MM.1S (cell line): ENCODE measurements at regions not wholly inside any gene's neighbourhood (a gene's known extent, or its start where the extent isn't known, plus 50 kb on each side); places are given as distances from the start of the nearest gene placed in this dataset.

Experiments
- DNase-seq: peaks from one replicate; pipeline ENCODE4 v3.0.0-alpha.2; 2015
- H2AFZ ChIP-seq: fragments of 300-600 bp; sonication (generic); 2 replicates; pipeline ENCODE4 v1.6.0; 2016; ENCODE audit warnings: antibody characterized with exemption, low read length
- H3F3A ChIP-seq: fragments of 300-600 bp; sonication (generic); 2 replicates; pipeline ENCODE4 v1.6.1; 2016; ENCODE audit warnings: mild to moderate bottlenecking, antibody characterized with exemption, low read length, moderate library complexity, mixed read lengths; ENCODE audit not compliant: insufficient read depth
- H3K27ac ChIP-seq: fragments of 300-600 bp; sonication (generic); 2 replicates; pipeline ENCODE4 v1.5.1; 2016; ENCODE audit warnings: mild to moderate bottlenecking, low read length
- H3K27me3 ChIP-seq: fragments of 300-600 bp; sonication (generic); replicated peaks from 2 replicates; pipeline ENCODE4 v1.6.0; 2016; ENCODE audit warnings: low read length; ENCODE audit not compliant: insufficient read depth
- H3K36me3 ChIP-seq: fragments of 300-600 bp; sonication (generic); replicated peaks from 2 replicates; pipeline ENCODE4 v1.6.1; 2016; ENCODE audit warnings: mild to moderate bottlenecking, low read length, mixed read lengths; ENCODE audit not compliant: insufficient read depth
- H3K4me1 ChIP-seq: fragments of 300-600 bp; sonication (generic); 2 replicates; pipeline ENCODE4 v1.6.1; 2016; ENCODE audit warnings: low read length, mixed read lengths
- H3K4me2 ChIP-seq: fragments of 300-600 bp; sonication (generic); 2 replicates; pipeline ENCODE4 v1.6.0; 2016; ENCODE audit warnings: low read depth, low read length
- H3K4me3 ChIP-seq: fragments of 300-600 bp; sonication (generic); 2 replicates; pipeline ENCODE4 v1.5.1; 2016; ENCODE audit warnings: low read length, mixed read lengths
- H3K79me2 ChIP-seq: fragments of 300-600 bp; sonication (generic); 2 replicates; pipeline ENCODE4 v1.6.1; 2016; ENCODE audit warnings: mixed run types, low read length, mixed read lengths
- H3K9ac ChIP-seq: fragments of 300-600 bp; sonication (generic); 2 replicates; pipeline ENCODE4 v1.6.1; 2016; ENCODE audit warnings: low read length, mixed read lengths
- H3K9me2 ChIP-seq: fragments of 300-600 bp; sonication (generic); replicated peaks from 2 replicates; pipeline ENCODE4 v1.6.1; 2016; ENCODE audit warnings: mild to moderate bottlenecking, low read length, mixed read lengths; ENCODE audit not compliant: insufficient read depth
- H3K9me3 ChIP-seq: fragments of 300-600 bp; sonication (generic); replicated peaks from 2 replicates; pipeline ENCODE4 v1.6.1; 2016; ENCODE audit warnings: mild to moderate bottlenecking, low read length, mixed read lengths; ENCODE audit not compliant: insufficient read depth
- H4K20me1 ChIP-seq: fragments of 300-600 bp; sonication (generic); 2 replicates; pipeline ENCODE4 v1.6.1; 2016; ENCODE audit warnings: mild to moderate bottlenecking, low read length, moderate library complexity, mixed read lengths; ENCODE audit not compliant: insufficient read depth
- CTCF ChIP-seq: fragments of 300-600 bp; sonication (generic); IDR thresholded peaks from 2 replicates; pipeline ENCODE4 v1.5.1; 2016; ENCODE audit warnings: antibody characterized with exemption, low read length, mixed read lengths
- EZH2 ChIP-seq: fragments of 300-600 bp; sonication (generic); optimal IDR thresholded peaks from 2 replicates; pipeline ENCODE3; 2017; ENCODE audit warnings: low read depth, mild to moderate bottlenecking, antibody characterized with exemption, low read length, mixed read lengths
- EZH2phosphoT487 ChIP-seq: fragments of 300-600 bp; sonication (generic); IDR thresholded peaks from 2 replicates; pipeline ENCODE4 v1.6.1; 2018; ENCODE audit warnings: antibody characterized with exemption, low read length

- no peaks in the 10 kb centered on the region for H3K9me2 ChIP-seq
- no peak overlapping the region for H2AFZ ChIP-seq
- H3K27me3 ChIP-seq: no peaks in the 10 kb centered on the region
- no peaks in the 10 kb centered on the region for H4K20me1 ChIP-seq
- H3K36me3 ChIP-seq: no peaks in the 10 kb centered on the region
- H3K9me3 ChIP-seq: no peaks in the 10 kb centered on the region
- no peak overlapping the region for H3K4me2 ChIP-seq
- H3K79me2 ChIP-seq: no peaks in the 10 kb centered on the region
- H3K4me1 ChIP-seq: peaks cover 31% of the 10 kb centered on the region
- H3F3A ChIP-seq: peaks cover 12% of the 10 kb centered on the region
- TF ChIP-seq EZH2phosphoT487 (no peak), CTCF (no peak)
- H3K9ac ChIP-seq: no peak overlapping the region
- no peak overlapping the region for H3K27ac ChIP-seq
- no peak overlapping the region for H3K4me3 ChIP-seq
- DNase-seq: no peak
These were observed 213.3 kb upstream of the KCND2 start for GRCh38 chr7:120059641-120060040.

DNA sequence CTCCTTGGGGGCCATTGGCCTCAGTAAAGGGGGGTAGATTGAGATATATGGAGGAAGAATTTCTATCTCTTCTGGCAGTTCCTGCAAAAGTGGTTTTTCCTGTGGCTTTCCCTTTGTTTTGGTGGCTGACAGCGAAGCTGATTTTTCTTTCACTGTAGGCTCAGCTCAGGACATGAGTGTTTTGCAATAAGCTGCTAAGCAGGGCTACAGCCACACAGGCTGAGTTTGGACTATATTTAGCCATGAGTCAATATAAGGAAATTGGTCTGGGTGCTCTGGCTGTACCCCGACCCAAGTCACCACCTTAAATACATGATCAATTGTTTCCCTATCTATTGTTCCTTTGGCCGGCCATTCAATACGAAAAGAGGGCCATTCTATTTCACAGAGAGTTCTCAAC, 212.7 kb upstream of the KCND2 start:
- Histone ChIP-seq H3K4me3 (no peak overlapping the region), H3K4me1 (peaks cover 36% of the 10 kb centered on the region), H3K27ac (no peak overlapping the region), H3K36me3 (no peaks in the 10 kb centered on the region), H4K20me1 (no peaks in the 10 kb centered on the region), H3K4me2 (no peak overlapping the region), H3K9me3 (no peaks in the 10 kb centered on the region), H3K79me2 (no peaks in the 10 kb centered on the region), H3F3A (peaks cover 18% of the 10 kb centered on the region), H3K27me3 (no peaks in the 10 kb centered on the region), H2AFZ (no peak overlapping the region), H3K9ac (no peak overlapping the region), H3K9me2 (no peaks in the 10 kb centered on the region)
- TF ChIP-seq EZH2: no peak
- no peak for TF ChIP-seq EZH2phosphoT487
- TF ChIP-seq CTCF: no peak
- no peak for DNase-seq

GRCh38 chr7:120060875-120061274, 212.1 kb upstream of the KCND2 start:
- Histone ChIP-seq H3K4me2 (no peak overlapping the region), H3K27me3 (no peaks in the 10 kb centered on the region), H3K4me3 (no peak overlapping the region), H3K27ac (no peak overlapping the region), H3K9me2 (no peaks in the 10 kb centered on the region), H3K9me3 (no peaks in the 10 kb centered on the region), H2AFZ (no peak overlapping the region), H3F3A (peaks cover 18% of the 10 kb centered on the region), H3K36me3 (no peaks in the 10 kb centered on the region; the same call in 1 of the 2 replicates), H3K4me1 (peaks cover 42% of the 10 kb centered on the region), H3K79me2 (no peaks in the 10 kb centered on the region), H3K9ac (no peak overlapping the region), H4K20me1 (no peaks in the 10 kb centered on the region)
- TF ChIP-seq EZH2phosphoT487 (no peak), EZH2 (no peak), CTCF (no peak)
- no peak for DNase-seq
